WTC11 (cell line): ENCODE measurements at regions not wholly inside any gene's neighbourhood (a gene's known extent, or its start where the extent isn't known, plus 50 kb on each side); places are given as distances from the start of the nearest gene placed in this dataset.

ENCODE experiments used
- ATAC-seq: fragments of 200-7000 bp; cut with Tn5 transposase; 2 replicates; pipeline ENCODE4 v1.10.0; 2021; ENCODE audit warnings: mild to moderate bottlenecking, moderate library complexity
- CTCF ChIA-PET: fragments of 300-600 bp; sonication (Branson Sonifier 250); formaldehyde crosslinking; loops from one replicate; lab custom pipeline; 2021; ENCODE audit warnings: antibody characterized with exemption; lab: Charles Lee
- POLR2A ChIA-PET: fragments of 350-600 bp; sonication (Branson Sonifier 250); formaldehyde crosslinking; loops from one replicate; lab custom pipeline; 2021; ENCODE audit warnings: antibody characterized with exemption; lab: Charles Lee
- DNase-seq: peaks from one replicate; pipeline ENCODE4 v3.0.0; 2021; ENCODE audit warnings: low spot score
- H3K27ac Mint-ChIP-seq: 2 replicates; pipeline ENCODE4 v1.8.0; 2021; ENCODE audit warnings: mixed read lengths
- H3K27me3 Mint-ChIP-seq: 2 replicates; pipeline ENCODE4 v1.8.0; 2021; ENCODE audit warnings: low read depth, mild to moderate bottlenecking, moderate library complexity, mixed read lengths
- H3K36me3 Mint-ChIP-seq: 2 replicates; pipeline ENCODE4 v1.8.0; 2021; ENCODE audit warnings: mixed read lengths
- H3K4me1 Mint-ChIP-seq: 2 replicates; pipeline ENCODE4 v1.8.0; 2022; ENCODE audit warnings: mixed read lengths
- H3K4me3 Mint-ChIP-seq: 2 replicates; pipeline ENCODE4 v1.8.0; 2021; ENCODE audit warnings: mild to moderate bottlenecking, moderate library complexity, mixed read lengths
- H3K9me3 Mint-ChIP-seq: 2 replicates; pipeline ENCODE4 v1.8.0; 2021; ENCODE audit warnings: mixed read lengths
- CTCF ChIP-seq: fragments of 200-600 bp; IDR thresholded peaks from 2 replicates; pipeline ENCODE4 v1.8.0; 2022; ENCODE audit warnings: antibody characterized with exemption
- ERG ChIP-seq: fragments of 250-450 bp; sonication (Bioruptor Pico); IDR thresholded peaks from 2 replicates; pipeline ENCODE4 v1.8.0; 2021; ENCODE audit warnings: mild to moderate bottlenecking
- FOXJ3 ChIP-seq: sonication (generic); formaldehyde crosslinking; IDR thresholded peaks from 2 replicates; pipeline ENCODE4 v1.9.0; 2021; ENCODE audit warnings: missing genetic modification reagents, mild to moderate bottlenecking, borderline replicate concordance
- FOXK1 ChIP-seq: sonication (generic); formaldehyde crosslinking; IDR thresholded peaks from 2 replicates; pipeline ENCODE4 v1.8.0; 2022; ENCODE audit warnings: mild to moderate bottlenecking, moderate library complexity, missing genetic modification reagents
- FOXP4 ChIP-seq: sonication (generic); formaldehyde crosslinking; IDR thresholded peaks from 2 replicates; pipeline ENCODE4 v1.8.0; 2022; ENCODE audit warnings: mild to moderate bottlenecking, missing genetic modification reagents
- GABPB1 ChIP-seq: sonication (generic); formaldehyde crosslinking; IDR thresholded peaks from 2 replicates; pipeline ENCODE4 v1.8.1; 2023; ENCODE audit warnings: mild to moderate bottlenecking, missing genetic modification reagents
- GRHL2 ChIP-seq: fragments of 250-450 bp; sonication (Bioruptor Pico); IDR thresholded peaks from 2 replicates; pipeline ENCODE4 v1.8.0; 2022; ENCODE audit warnings: mild to moderate bottlenecking, moderate library complexity; ENCODE audit not compliant: insufficient replicate concordance, severe bottlenecking
- IRF1 ChIP-seq: sonication (generic); formaldehyde crosslinking; IDR thresholded peaks from 2 replicates; pipeline ENCODE4 v1.8.0; 2023; ENCODE audit warnings: missing genetic modification reagents
- KAT7 ChIP-seq: sonication (generic); formaldehyde crosslinking; IDR thresholded peaks from 2 replicates; pipeline ENCODE4 v1.8.1; 2023; ENCODE audit warnings: missing genetic modification reagents, mild to moderate bottlenecking, borderline replicate concordance
- NR2C2 ChIP-seq: sonication (generic); formaldehyde crosslinking; IDR thresholded peaks from 2 replicates; pipeline ENCODE4 v1.8.0; 2022; ENCODE audit warnings: mild to moderate bottlenecking, missing genetic modification reagents
- RELA ChIP-seq: sonication (generic); formaldehyde crosslinking; IDR thresholded peaks from 2 replicates; pipeline ENCODE4 v1.8.1; 2022; ENCODE audit warnings: missing genetic modification reagents, mild to moderate bottlenecking, borderline replicate concordance
- SMAD3 ChIP-seq: sonication (generic); formaldehyde crosslinking; IDR thresholded peaks from 2 replicates; pipeline ENCODE4 v1.8.0; 2022; ENCODE audit warnings: missing genetic modification reagents, mild to moderate bottlenecking, borderline replicate concordance
- STAT6 ChIP-seq: sonication (generic); formaldehyde crosslinking; conservative IDR thresholded peaks from 2 replicates; pipeline ENCODE4 v1.8.1; 2023; ENCODE audit warnings: mild to moderate bottlenecking, low read depth, missing genetic modification reagents, moderate library complexity
- USF2 ChIP-seq: sonication (generic); formaldehyde crosslinking; IDR thresholded peaks from 2 replicates; pipeline ENCODE4 v1.8.1; 2023; ENCODE audit warnings: mild to moderate bottlenecking, missing genetic modification reagents, moderate library complexity
- ZBTB21 ChIP-seq: sonication (generic); formaldehyde crosslinking; IDR thresholded peaks from 2 replicates; pipeline ENCODE4 v1.8.1; 2023; ENCODE audit warnings: mild to moderate bottlenecking, missing genetic modification reagents, borderline replicate concordance
- ZNF263 ChIP-seq: sonication (generic); formaldehyde crosslinking; IDR thresholded peaks from 2 replicates; pipeline ENCODE4 v1.8.1; 2022; ENCODE audit warnings: low read depth, mild to moderate bottlenecking, moderate library complexity, missing genetic modification reagents
- ZNF281 ChIP-seq: sonication (generic); formaldehyde crosslinking; IDR thresholded peaks from 2 replicates; pipeline ENCODE4 v1.8.0; 2023; ENCODE audit warnings: mild to moderate bottlenecking, missing genetic modification reagents
- ZNF532 ChIP-seq: fragments of 250-450 bp; sonication (Bioruptor Pico); IDR thresholded peaks from 2 replicates; pipeline ENCODE4 v1.9.0; 2021; ENCODE audit warnings: mild to moderate bottlenecking, borderline replicate concordance

GRCh38 chr19:32223595-32224370 lies 121.6 kb upstream of the ZNF507 start:
- TF ChIP-seq KAT7, result no peak
- TF ChIP-seq ZBTB21, result no peak
- no peak for TF ChIP-seq FOXK1 (CRISPR knock-in tag)
- no peak for TF ChIP-seq CTCF
- no peak for TF ChIP-seq SMAD3 (CRISPR knock-in tag)
- TF ChIP-seq ZNF263, result no peak
- TF ChIP-seq STAT6 (CRISPR knock-in tag), result no peak
- no peak for TF ChIP-seq ZNF281 (CRISPR knock-in tag)
- TF ChIP-seq RELA (CRISPR knock-in tag), result no peak
- TF ChIP-seq FOXP4 (CRISPR knock-in tag), result no peak
- no peak for TF ChIP-seq ZNF532 (CRISPR knock-in tag)
- TF ChIP-seq GABPB1, result no peak
- TF ChIP-seq IRF1, result no peak
- no peak for TF ChIP-seq GRHL2 (CRISPR knock-in tag)
- TF ChIP-seq NR2C2 (CRISPR knock-in tag), result no peak
- TF ChIP-seq ERG (CRISPR knock-in tag), result no peak
- no peak for TF ChIP-seq FOXJ3 (CRISPR knock-in tag)
- TF ChIP-seq USF2, result no peak
- Mint-ChIP-seq H3K9me3 (no peaks in the 10 kb centered on the region), H3K27me3 (peaks cover 33% of the 10 kb centered on the region), H3K27ac (no peak overlapping the region), H3K4me1 (peaks cover 5% of the 10 kb centered on the region; the same call in 1 of the 2 replicates), H3K4me3 (peak overlapping the region; percentile 74), H3K36me3 (no peaks in the 10 kb centered on the region)
- ChIA-PET POLR2A (no interaction called here), CTCF (interaction anchor here (0.6 to 3.6 kb wide), 27 partner anchors 8 to 1424 kb away, joined by 3 to 24 read pairs (median 4); no protein-coding TSS in a partner anchor)
- ATAC-seq (peak; percentile 24; the same call in 1 of the 2 replicates), DNase-seq (peak; percentile 24)
